ENCODE measurements at regions not wholly inside any gene's neighbourhood (a gene's known extent, or its start where the extent isn't known, plus 50 kb on each side); places are given as distances from the start of the nearest gene placed in this dataset.

DNA sequence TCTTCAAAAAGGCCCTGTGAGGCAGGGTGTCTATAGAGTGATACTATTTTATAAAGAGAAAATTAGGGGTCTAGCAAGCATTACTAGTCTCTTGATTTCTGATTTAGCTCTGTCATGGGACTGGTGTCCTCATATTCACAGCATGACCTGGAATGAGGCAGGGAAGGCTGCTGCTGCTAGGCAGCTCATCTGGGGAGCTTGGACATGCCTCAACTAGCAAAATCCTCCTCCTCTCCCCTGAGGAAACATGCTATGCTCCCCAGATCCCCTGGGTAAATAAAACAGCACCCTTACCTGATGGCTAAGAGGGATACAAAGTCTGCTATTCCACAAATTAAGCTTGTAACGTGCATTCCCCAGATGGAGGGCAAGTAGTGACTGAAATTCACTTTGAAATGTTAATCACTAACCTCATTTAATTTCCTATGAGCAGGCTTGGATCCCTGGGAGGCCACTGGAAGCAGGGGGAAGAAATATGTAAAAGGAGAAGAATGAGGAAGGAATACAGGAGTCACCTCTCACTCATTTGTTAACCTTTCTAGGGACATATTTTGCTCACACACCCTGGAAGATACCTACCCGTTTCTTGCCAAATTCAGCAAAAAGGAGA lies 709.4 kb downstream of the SQOR start:
- TF ChIP-seq, protein P1, sequence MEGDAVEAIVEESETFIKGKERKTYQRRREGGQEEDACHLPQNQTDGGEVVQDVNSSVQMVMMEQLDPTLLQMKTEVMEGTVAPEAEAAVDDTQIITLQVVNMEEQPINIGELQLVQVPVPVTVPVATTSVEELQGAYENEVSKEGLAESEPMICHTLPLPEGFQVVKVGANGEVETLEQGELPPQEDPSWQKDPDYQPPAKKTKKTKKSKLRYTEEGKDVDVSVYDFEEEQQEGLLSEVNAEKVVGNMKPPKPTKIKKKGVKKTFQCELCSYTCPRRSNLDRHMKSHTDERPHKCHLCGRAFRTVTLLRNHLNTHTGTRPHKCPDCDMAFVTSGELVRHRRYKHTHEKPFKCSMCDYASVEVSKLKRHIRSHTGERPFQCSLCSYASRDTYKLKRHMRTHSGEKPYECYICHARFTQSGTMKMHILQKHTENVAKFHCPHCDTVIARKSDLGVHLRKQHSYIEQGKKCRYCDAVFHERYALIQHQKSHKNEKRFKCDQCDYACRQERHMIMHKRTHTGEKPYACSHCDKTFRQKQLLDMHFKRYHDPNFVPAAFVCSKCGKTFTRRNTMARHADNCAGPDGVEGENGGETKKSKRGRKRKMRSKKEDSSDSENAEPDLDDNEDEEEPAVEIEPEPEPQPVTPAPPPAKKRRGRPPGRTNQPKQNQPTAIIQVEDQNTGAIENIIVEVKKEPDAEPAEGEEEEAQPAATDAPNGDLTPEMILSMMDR (IDR thresholded peaks at IDR 0.05; ENCODE audit: low read length) = no peak
- no peak for TF ChIP-seq EZH2phosphoT487 (IDR thresholded peaks at IDR 0.05; ENCODE audit: low read length)

Data from MM.1S (cell line).